ENCODE measurements at regions not wholly inside any gene's neighbourhood (a gene's known extent, or its start where the extent isn't known, plus 50 kb on each side); places are given as distances from the start of the nearest gene placed in this dataset.

- TF ChIP-seq, protein P1, sequence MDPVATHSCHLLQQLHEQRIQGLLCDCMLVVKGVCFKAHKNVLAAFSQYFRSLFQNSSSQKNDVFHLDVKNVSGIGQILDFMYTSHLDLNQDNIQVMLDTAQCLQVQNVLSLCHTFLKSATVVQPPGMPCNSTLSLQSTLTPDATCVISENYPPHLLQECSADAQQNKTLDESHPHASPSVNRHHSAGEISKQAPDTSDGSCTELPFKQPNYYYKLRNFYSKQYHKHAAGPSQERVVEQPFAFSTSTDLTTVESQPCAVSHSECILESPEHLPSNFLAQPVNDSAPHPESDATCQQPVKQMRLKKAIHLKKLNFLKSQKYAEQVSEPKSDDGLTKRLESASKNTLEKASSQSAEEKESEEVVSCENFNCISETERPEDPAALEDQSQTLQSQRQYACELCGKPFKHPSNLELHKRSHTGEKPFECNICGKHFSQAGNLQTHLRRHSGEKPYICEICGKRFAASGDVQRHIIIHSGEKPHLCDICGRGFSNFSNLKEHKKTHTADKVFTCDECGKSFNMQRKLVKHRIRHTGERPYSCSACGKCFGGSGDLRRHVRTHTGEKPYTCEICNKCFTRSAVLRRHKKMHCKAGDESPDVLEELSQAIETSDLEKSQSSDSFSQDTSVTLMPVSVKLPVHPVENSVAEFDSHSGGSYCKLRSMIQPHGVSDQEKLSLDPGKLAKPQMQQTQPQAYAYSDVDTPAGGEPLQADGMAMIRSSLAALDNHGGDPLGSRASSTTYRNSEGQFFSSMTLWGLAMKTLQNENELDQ (tag by site-specific recombination; IDR thresholded peaks at IDR 0.05; ENCODE audit: low read depth), result no peak
- TF ChIP-seq ZNF529 (tag by site-specific recombination; IDR thresholded peaks at IDR 0.05; ENCODE audit: insufficient replicate concordance), result no peak
- no peak for TF ChIP-seq ZNF621 (tag by site-specific recombination; IDR thresholded peaks at IDR 0.05)
- TF ChIP-seq, protein P2, sequence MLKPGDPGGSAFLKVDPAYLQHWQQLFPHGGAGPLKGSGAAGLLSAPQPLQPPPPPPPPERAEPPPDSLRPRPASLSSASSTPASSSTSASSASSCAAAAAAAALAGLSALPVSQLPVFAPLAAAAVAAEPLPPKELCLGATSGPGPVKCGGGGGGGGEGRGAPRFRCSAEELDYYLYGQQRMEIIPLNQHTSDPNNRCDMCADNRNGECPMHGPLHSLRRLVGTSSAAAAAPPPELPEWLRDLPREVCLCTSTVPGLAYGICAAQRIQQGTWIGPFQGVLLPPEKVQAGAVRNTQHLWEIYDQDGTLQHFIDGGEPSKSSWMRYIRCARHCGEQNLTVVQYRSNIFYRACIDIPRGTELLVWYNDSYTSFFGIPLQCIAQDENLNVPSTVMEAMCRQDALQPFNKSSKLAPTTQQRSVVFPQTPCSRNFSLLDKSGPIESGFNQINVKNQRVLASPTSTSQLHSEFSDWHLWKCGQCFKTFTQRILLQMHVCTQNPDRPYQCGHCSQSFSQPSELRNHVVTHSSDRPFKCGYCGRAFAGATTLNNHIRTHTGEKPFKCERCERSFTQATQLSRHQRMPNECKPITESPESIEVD (tag by site-specific recombination; IDR thresholded peaks at IDR 0.05), result no peak
- no peak for TF ChIP-seq PRDM1 (tag by site-specific recombination; IDR thresholded peaks at IDR 0.05)
- no peak for TF ChIP-seq ZNF404 (tag by site-specific recombination; IDR thresholded peaks at IDR 0.05)
- TF ChIP-seq ZNF214 (tag by site-specific recombination; IDR thresholded peaks at IDR 0.05; ENCODE audit: borderline replicate concordance), result no peak
These were observed 1048.1 kb downstream of the SI start (continued) for GRCh38 chr3:164030194-164030593.

DNA sequence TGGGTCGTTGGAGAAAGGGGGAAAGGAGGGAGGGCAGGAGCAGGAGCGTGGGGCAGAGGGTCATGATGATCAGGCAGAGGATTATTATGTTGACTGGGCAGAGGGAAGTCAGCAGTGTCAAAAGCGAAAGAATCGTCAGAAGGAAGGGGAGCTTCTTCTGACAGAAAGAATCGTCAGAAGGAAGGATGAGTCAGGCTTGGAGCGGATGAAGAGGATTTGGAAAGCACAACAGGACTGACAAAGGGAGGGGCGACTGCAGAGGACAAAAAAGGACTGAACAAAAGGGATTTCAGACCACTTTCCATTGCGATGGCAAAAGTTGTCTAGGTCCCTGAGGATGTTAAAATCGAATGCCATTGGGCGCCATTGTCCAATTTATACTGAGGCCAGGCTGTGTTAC lies 1053.5 kb downstream of the SI start:
- Histone ChIP-seq H3K4me1 (ENCODE audit: control insufficient read depth, insufficient read depth, low read length) (no peaks in the 10 kb centered on the region), H3K36me3 (ENCODE audit: control insufficient read depth in 2 of 2, insufficient read depth in 1 of 2, low read length in 2 of 2) (no peaks in the 10 kb centered on the region), H3K9me3 (ENCODE audit: control insufficient read depth, insufficient read depth, low read depth, low read length) (no peaks in the 10 kb centered on the region), H3K27ac (ENCODE audit: extremely low read depth, low read depth, low read length) (no peak overlapping the region), H3K4me3 (ENCODE audit: low read depth, low read length) (no peak overlapping the region)
- ChIA-PET POLR2A (no interaction called here), CTCF (no interaction called here)
- TF ChIP-seq PRDM1 (tag by site-specific recombination; IDR thresholded peaks at IDR 0.05) (no peak), ZNF514 (tag by site-specific recombination; IDR thresholded peaks at IDR 0.05) (no peak), TRIM28 (IDR thresholded peaks at IDR 0.05; ENCODE audit: borderline replicate concordance, low read length) (no peak), ZBTB20 (tag by site-specific recombination; IDR thresholded peaks at IDR 0.05) (no peak), ZNF302 (tag by site-specific recombination; IDR thresholded peaks at IDR 0.05; ENCODE audit: low read depth) (no peak)

- Histone ChIP-seq H3K9me3 (ENCODE audit: control insufficient read depth, insufficient read depth, low read depth, low read length) (no peaks in the 10 kb centered on the region), H3K4me3 (ENCODE audit: low read depth, low read length) (no peak overlapping the region), H3K27ac (ENCODE audit: extremely low read depth, low read depth, low read length) (no peak overlapping the region), H3K4me1 (ENCODE audit: control insufficient read depth, insufficient read depth, low read length) (no peaks in the 10 kb centered on the region), H3K36me3 (ENCODE audit: control insufficient read depth in 2 of 2, insufficient read depth in 1 of 2, low read length in 2 of 2) (no peaks in the 10 kb centered on the region)
- TF ChIP-seq ZNF2 (tag by site-specific recombination; IDR thresholded peaks at IDR 0.05) (no peak), ZNF843 (tag by site-specific recombination; IDR thresholded peaks at IDR 0.05) (no peak), ZNF585B (tag by site-specific recombination; IDR thresholded peaks at IDR 0.05) (no peak), ZNF621 (tag by site-specific recombination; IDR thresholded peaks at IDR 0.05) (no peak), AEBP2 (tag by site-specific recombination; IDR thresholded peaks at IDR 0.05; ENCODE audit: borderline replicate concordance) (no peak), ZNF791 (tag by site-specific recombination; IDR thresholded peaks at IDR 0.05) (no peak), ZNF510 (tag by site-specific recombination; IDR thresholded peaks at IDR 0.05; ENCODE audit: insufficient replicate concordance) (no peak), SCRT1 (tag by site-specific recombination; IDR thresholded peaks at IDR 0.05; ENCODE audit: borderline replicate concordance) (no peak), SETDB1 (IDR thresholded peaks at IDR 0.05; ENCODE audit: insufficient read length, low read length) (no peak), ZSCAN23 (tag by site-specific recombination; IDR thresholded peaks at IDR 0.05) (no peak), ZNF530 (tag by site-specific recombination; IDR thresholded peaks at IDR 0.05; ENCODE audit: low read depth) (no peak), ZBTB20 (tag by site-specific recombination; IDR thresholded peaks at IDR 0.05) (no peak)
- ChIA-PET POLR2A (no interaction called here), CTCF (interaction anchor here (0.6 kb wide), 1 partner anchor 15 kb away, joined by 3 read pairs; no protein-coding TSS in a partner anchor)
These were observed 1054.8 kb downstream of the SI start for GRCh38 chr3:164023480-164023879.

All from HEK293 (cell line).